ENCODE measurements at regions not wholly inside any gene's neighbourhood (a gene's known extent, or its start where the extent isn't known, plus 50 kb on each side); places are given as distances from the start of the nearest gene placed in this dataset.
"Not testable (repeated sequence)": the region's sequence is repeated elsewhere in the genome, so short reads cannot be mapped to it uniquely, and the experiment has no call there.

- ATAC-seq, result no peak
Observed at GRCh38 chr2:16182841-16183240, 242.5 kb downstream of the MYCN start.

- not testable (repeated sequence) for ATAC-seq
Observed at GRCh38 chr2:16182311-16182815, 242.0 kb downstream of the MYCN start.

GRCh38 chr2:16181741-16182090, 241.4 kb downstream of the MYCN start:
- no peak for ATAC-seq

GRCh38 chr2:16181062-16181740, 240.9 kb downstream of the MYCN start:
- no peak for ATAC-seq

GRCh38 chr2:16180631-16181030, 240.3 kb downstream of the MYCN start:
- no peak for ATAC-seq

GRCh38 chr2:16179701-16180416, 239.5 kb downstream of the MYCN start:
- no peak for ATAC-seq

- no peak for ATAC-seq
Observed at GRCh38 chr2:16178551-16179130, 238.3 kb downstream of the MYCN start.

- no peak for ATAC-seq
Observed at GRCh38 chr2:16177671-16178180, 237.4 kb downstream of the MYCN start.

GRCh38 chr2:16176971-16177480, 236.7 kb downstream of the MYCN start:
- no peak for ATAC-seq

GRCh38 chr2:16175247-16175825, 235.0 kb downstream of the MYCN start:
- no peak for ATAC-seq

DNA sequence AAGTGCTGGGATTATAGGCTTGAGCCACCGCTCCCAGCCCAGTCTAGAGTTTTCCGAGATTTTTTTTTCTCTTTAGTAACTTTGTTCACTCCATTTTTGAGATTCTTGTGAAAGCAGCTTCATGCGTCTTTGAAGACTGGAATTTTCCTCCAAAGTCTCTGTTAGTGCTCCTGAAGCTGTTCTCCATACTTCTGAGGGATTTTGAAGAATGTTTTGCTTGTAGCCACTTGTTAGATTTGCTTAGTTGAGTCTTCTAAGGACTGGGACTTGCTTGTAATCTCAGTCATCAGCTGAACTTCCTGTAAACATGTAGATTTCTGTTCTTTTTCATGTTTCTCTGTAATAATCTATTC, 234.3 kb downstream of the MYCN start:
- ATAC-seq, result no peak

DNA sequence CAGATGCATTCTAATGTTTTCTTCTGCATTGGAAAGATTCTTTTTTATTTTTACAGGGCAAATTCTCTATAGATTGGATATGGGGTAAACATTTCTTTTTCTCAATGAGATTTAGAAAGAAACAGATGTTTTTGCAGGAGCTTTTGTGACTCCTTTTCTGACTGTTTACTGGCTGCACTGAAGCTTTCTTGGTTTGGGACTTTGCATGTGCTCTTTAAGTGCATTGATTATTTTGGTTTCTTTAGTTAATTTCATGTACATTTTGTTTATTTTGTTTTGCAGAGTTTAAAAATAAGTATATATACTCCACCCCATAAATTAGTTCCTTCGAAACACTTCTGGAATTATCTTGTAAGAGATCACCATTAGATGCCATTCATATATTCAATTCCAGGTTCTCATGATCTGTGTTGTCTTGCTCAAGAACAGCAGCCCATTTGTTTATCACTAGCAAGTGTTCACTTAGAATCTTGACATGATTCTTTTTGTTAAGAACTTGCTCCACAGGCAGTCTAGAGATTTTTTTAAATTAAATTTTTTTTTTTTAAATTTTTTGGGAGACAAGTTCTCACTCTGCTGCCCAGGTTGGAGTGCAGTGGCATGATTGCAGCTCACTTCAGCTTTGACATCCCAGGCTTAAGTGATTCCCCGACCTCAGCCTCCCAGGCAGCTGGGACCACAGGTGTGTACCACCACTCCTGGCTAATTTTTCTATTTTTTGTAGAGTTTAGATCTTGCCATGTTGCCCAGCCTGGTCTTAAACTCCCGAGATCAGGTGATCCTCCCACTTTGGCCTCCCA, 233.7 kb downstream of the MYCN start:
- ATAC-seq, result no peak

GRCh38 chr2:16172324-16173175, 232.2 kb downstream of the MYCN start:
- ATAC-seq, result no peak

DNA sequence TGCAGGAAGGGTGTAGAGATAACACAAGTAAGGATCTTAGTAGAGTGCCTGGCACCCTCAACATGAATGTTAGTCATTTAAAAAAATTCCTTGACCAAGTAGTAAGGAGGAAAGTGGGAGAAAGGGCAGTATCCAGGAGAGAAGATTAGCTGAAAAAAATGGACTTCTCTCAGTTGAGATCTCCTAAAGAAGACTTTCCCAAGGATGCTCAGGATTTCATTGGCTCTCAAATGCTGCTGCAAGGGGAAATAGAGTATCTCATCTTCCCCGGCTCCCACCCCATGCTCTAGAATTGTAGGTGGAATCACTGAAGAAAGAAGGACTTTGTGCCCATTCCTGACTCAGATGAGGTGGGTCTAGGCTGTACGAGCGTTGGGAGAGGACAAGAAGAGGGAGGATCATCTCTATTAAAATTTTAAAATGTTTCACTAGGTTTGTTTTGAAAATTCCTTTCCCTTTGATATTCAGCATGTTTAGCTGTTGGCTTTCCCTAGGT, 231.1 kb downstream of the MYCN start:
- ATAC-seq, result no peak

GRCh38 chr2:16170675-16171424, 230.5 kb downstream of the MYCN start:
- no peak for ATAC-seq

- ATAC-seq, result no peak
Observed at GRCh38 chr2:16169381-16169960, 229.1 kb downstream of the MYCN start.

DNA sequence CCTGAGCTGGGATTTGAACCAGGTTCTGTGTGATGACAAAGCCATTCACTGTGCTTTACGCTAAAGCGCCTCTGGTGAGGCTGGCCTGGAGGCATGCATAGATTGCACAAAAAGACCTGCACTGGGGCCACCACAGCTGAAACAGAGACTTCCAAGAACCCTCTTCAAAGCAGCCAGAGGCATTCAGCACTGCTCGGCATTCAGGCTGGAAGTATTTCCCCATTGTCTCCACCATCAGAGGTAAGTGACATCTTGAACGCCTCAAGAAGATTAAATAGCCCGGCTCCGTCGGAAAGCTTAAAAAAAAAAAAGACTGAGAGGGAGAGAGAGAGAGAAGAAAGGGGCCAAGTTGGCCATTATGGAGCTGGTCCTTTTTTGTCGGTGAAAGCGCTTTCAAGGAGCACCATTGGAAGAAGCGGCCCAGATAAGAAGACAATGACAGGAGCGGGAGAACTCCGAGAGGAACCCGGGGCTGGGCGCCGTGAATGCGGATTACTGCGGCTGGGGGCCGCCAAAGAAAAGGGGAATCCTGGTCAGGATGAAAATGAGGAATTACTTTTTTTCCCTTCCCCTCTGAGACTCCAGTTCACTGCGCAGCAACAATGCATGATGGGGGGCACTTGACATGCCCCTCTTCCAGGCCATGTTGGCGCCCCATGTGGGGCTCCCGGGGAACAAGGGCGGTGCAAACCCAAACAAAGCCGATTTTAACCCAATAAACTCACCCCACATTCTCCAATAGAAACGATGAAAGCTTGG, 228.3 kb downstream of the MYCN start:
- no peak for ATAC-seq

DNA sequence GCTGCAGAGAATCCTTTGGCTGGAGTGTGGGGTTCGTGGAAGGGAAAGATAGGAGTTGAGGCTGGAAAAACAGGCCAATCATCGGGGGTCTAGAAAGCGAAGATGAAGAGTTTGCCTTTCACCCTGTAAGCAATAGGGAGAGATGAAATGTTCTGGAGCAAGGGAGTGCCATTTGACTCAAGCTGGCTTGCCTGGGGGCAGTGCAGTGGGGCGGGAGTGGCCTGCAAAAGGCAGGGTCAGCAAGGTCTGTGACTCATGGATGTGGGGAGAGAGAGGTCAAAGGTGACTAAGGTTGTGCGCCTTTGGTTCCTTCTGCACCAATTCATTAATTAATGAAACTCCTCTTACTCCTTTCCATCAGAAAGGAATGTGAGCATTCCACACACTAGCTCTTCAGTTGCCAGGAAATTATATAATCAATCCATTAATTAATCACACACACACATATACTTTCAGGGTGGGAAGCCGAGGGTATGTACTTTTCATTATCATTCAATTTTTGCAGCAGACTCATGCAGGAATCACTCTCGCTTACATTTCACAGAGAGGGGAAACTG, 227.6 kb downstream of the MYCN start:
- ATAC-seq, result no peak

DNA sequence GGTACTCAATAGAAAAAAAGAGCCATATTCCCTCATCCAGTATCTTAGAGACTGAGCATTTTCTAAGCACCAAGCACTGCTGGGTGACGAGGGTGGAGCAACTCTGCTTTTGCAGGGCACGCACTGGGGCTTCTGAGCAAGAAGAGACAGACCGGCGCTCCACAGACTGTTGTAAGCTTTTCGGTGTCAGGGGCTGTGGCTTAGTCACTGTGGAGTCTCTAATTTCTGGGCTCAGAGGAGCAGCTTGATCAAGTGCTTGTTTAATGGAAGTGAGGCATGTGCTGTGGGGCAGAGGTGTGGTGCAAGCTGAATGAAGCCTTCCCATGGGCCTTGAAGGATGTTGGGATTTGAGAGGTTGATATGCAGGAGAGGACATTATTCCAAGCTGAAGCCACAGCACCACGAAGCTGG, 227.1 kb downstream of the MYCN start:
- ATAC-seq, result no peak
